Karpas-422 (cell line): ENCODE measurements at regions not wholly inside any gene's neighbourhood (a gene's known extent, or its start where the extent isn't known, plus 50 kb on each side); places are given as distances from the start of the nearest gene placed in this dataset.

ENCODE experiments used
- DNase-seq: peaks from one replicate; pipeline ENCODE4 v3.0.0-alpha.2; 2015
- H2AFZ ChIP-seq: fragments of 200-600 bp; sonication (generic); 2 replicates; pipeline ENCODE4 v1.6.1; 2014; ENCODE audit warnings: antibody characterized with exemption, low read length, mixed read lengths
- H3K27ac ChIP-seq: fragments of 200-600 bp; sonication (generic); 2 replicates; pipeline ENCODE4 v1.5.1; 2014; ENCODE audit warnings: mild to moderate bottlenecking, low read length, moderate library complexity
- H3K27me3 ChIP-seq: fragments of 200-600 bp; sonication (generic); 2 replicates; pipeline ENCODE4 v1.6.1; 2014; ENCODE audit warnings: low read length, mixed read lengths
- H3K36me3 ChIP-seq: fragments of 200-600 bp; sonication (generic); 2 replicates; pipeline ENCODE4 v1.6.1; 2014; ENCODE audit warnings: low read length, mixed read lengths; ENCODE audit not compliant: insufficient read depth
- H3K4me1 ChIP-seq: fragments of 200-600 bp; sonication (generic); 2 replicates; pipeline ENCODE4 v1.6.1; 2014; ENCODE audit warnings: mild to moderate bottlenecking, low read length, mixed read lengths
- H3K4me2 ChIP-seq: fragments of 200-600 bp; sonication (generic); 2 replicates; pipeline ENCODE4 v1.6.1; 2014; ENCODE audit warnings: low read length, low read depth, mild to moderate bottlenecking; ENCODE audit not compliant: poor library complexity, severe bottlenecking
- H3K4me3 ChIP-seq: fragments of 200-600 bp; sonication (generic); 2 replicates; pipeline ENCODE4 v1.5.1; 2014; ENCODE audit warnings: mild to moderate bottlenecking, antibody characterized with exemption, low read length, mixed read lengths
- H3K79me2 ChIP-seq: fragments of 200-600 bp; sonication (generic); 2 replicates; pipeline ENCODE4 v1.6.1; 2014; ENCODE audit warnings: mild to moderate bottlenecking, low read length, mixed read lengths
- H3K9ac ChIP-seq: fragments of 200-600 bp; sonication (generic); 2 replicates; pipeline ENCODE4 v1.6.0; 2014; ENCODE audit warnings: low read length
- H3K9me2 ChIP-seq: fragments of 200-600 bp; sonication (generic), shearing (Covaris generic); replicated peaks from 2 replicates; pipeline ENCODE4 v1.6.0; 2014; ENCODE audit warnings: mild to moderate bottlenecking, low read length, moderate library complexity; ENCODE audit not compliant: insufficient read depth
- H3K9me3 ChIP-seq: fragments of 300-700, 200-600 bp; sonication (generic); 2 replicates; pipeline ENCODE4 v1.6.1; 2014; ENCODE audit warnings: low read length, mixed read lengths
- H4K20me1 ChIP-seq: fragments of 200-600 bp; sonication (generic); 2 replicates; pipeline ENCODE4 v1.6.1; 2014; ENCODE audit warnings: mild to moderate bottlenecking, antibody characterized with exemption, low read length, low read depth; ENCODE audit not compliant: insufficient read depth

DNA sequence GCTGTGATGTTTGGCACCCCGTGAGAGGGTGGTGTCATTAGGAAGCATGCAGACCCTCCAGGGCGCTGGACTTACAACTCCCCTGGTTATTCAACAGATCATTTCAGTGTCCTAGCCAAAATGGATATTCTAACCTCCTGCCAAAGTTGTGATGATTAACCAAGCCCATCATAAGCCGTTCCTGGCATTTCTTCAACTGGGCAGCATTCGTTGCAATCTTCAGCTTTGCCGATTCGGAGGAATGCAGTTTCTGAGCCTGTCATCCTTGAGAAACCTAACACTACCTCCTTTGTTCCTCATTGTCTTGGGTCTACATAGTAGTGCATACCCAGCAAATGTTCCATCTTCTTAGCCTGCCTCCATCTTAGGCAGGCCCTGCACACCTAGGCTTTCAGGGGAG, 79.2 kb upstream of the MAP3K4 start:
- Histone ChIP-seq H3K4me1 (no peaks in the 10 kb centered on the region), H3K27ac (no peak overlapping the region), H3K9me3 (no peaks in the 10 kb centered on the region), H3K9ac (no peak overlapping the region), H3K4me3 (no peak overlapping the region), H3K27me3 (no peaks in the 10 kb centered on the region), H3K79me2 (no peaks in the 10 kb centered on the region), H3K4me2 (no peak overlapping the region), H4K20me1 (no peaks in the 10 kb centered on the region), H3K36me3 (no peaks in the 10 kb centered on the region), H3K9me2 (no peaks in the 10 kb centered on the region), H2AFZ (no peak overlapping the region)
- DNase-seq, result no peak

DNA sequence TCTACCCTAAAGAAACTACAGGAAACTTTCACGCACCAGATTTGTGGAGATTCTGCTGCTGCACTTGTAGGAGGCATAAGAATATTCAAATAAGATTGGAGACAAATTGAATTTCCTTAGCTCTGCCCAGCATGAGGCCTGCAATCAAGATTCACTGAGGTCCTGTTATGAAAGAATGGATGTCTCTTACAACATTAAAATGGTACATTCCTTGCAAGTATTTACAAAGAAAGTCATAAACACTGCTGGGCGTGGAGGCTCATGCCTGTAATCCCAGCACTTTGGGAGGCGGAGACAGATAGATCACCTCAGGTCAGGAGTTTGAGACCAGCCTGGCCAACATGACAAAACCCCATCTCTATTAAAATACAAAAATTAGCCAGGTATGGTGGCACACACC, 74.0 kb upstream of the MAP3K4 start:
- Histone ChIP-seq H3K9ac (no peak overlapping the region), H3K36me3 (no peaks in the 10 kb centered on the region), H3K27ac (no peak overlapping the region), H3K4me3 (no peak overlapping the region), H4K20me1 (no peaks in the 10 kb centered on the region), H3K9me2 (no peaks in the 10 kb centered on the region), H3K79me2 (no peaks in the 10 kb centered on the region), H3K4me2 (no peak overlapping the region), H3K9me3 (no peaks in the 10 kb centered on the region), H3K4me1 (peaks cover 21% of the 10 kb centered on the region), H3K27me3 (no peaks in the 10 kb centered on the region), H2AFZ (no peak overlapping the region)
- no peak for DNase-seq

DNA sequence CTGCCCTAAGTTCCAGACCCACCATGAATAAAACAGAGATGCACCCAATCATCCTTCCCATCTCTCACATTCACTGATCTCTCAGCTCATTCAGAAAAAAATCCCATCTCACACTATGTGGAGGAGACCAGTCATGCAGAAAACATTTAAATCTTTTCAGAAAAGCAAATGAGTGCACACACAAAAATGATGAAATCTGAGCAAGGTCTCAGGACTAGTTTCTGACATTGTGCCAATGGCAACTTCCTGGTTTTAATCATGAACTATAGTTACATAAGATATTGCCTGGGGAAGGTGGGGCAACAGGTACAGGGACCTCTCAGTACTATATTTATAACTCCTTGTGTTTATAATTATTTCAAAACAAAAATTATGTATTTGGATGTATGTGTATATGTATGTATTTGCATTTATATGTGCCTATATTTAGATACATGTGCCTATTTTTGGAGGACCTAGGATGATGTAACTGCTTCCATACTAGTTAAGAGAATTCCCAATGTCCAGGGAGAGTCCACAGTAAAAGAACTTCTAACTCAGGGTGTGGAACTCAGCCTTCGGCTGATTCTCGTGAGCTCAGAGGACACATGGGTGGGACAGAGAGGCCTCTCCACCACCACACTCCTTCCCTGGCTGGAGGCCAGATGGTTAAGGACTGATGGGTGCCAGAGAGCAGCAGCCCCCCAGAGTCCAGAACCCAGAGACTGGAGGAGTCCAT, 71.7 kb upstream of the MAP3K4 start:
- Histone ChIP-seq H3K79me2 (no peaks in the 10 kb centered on the region), H3K4me2 (peak overlapping the region; percentile 36), H3K27ac (no peak overlapping the region), H3K4me3 (no peak overlapping the region), H3K9me2 (no peaks in the 10 kb centered on the region), H3K9ac (no peak overlapping the region), H2AFZ (no peak overlapping the region), H4K20me1 (no peaks in the 10 kb centered on the region), H3K36me3 (no peaks in the 10 kb centered on the region), H3K9me3 (no peaks in the 10 kb centered on the region), H3K4me1 (peaks cover 21% of the 10 kb centered on the region), H3K27me3 (no peaks in the 10 kb centered on the region)
- DNase-seq, result peak; percentile 85

DNA sequence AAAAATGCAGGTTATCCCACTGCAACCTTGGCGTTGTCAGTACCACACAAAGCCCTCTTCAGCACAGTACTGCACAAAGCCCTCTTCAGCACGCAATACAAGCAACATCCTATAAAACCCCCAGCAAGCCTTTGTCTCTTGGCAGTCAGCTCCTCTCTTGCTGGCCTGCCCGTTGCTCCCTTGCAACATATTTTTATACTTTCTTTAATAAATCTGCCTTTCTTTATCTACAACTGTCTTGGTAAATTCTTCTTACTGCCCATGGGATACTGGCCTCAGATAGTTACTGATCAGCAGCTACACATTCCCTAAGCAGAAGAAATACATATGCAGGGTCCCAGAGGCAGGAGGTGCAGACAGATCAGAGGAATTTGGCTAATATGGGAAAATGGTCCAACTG, 70.5 kb upstream of the MAP3K4 start:
- H3K27me3 ChIP-seq, result no peaks in the 10 kb centered on the region
- no peaks in the 10 kb centered on the region for H4K20me1 ChIP-seq
- H2AFZ ChIP-seq, result no peak overlapping the region
- DNase-seq, result no peak
- peaks cover 21% of the 10 kb centered on the region for H3K4me1 ChIP-seq
- no peak overlapping the region for H3K27ac ChIP-seq
- H3K36me3 ChIP-seq, result no peaks in the 10 kb centered on the region
- no peak overlapping the region for H3K9ac ChIP-seq
- no peak overlapping the region for H3K4me3 ChIP-seq
- H3K9me3 ChIP-seq, result no peaks in the 10 kb centered on the region
- H3K79me2 ChIP-seq, result no peaks in the 10 kb centered on the region
- H3K4me2 ChIP-seq, result no peak overlapping the region
- H3K9me2 ChIP-seq, result no peaks in the 10 kb centered on the region

DNA sequence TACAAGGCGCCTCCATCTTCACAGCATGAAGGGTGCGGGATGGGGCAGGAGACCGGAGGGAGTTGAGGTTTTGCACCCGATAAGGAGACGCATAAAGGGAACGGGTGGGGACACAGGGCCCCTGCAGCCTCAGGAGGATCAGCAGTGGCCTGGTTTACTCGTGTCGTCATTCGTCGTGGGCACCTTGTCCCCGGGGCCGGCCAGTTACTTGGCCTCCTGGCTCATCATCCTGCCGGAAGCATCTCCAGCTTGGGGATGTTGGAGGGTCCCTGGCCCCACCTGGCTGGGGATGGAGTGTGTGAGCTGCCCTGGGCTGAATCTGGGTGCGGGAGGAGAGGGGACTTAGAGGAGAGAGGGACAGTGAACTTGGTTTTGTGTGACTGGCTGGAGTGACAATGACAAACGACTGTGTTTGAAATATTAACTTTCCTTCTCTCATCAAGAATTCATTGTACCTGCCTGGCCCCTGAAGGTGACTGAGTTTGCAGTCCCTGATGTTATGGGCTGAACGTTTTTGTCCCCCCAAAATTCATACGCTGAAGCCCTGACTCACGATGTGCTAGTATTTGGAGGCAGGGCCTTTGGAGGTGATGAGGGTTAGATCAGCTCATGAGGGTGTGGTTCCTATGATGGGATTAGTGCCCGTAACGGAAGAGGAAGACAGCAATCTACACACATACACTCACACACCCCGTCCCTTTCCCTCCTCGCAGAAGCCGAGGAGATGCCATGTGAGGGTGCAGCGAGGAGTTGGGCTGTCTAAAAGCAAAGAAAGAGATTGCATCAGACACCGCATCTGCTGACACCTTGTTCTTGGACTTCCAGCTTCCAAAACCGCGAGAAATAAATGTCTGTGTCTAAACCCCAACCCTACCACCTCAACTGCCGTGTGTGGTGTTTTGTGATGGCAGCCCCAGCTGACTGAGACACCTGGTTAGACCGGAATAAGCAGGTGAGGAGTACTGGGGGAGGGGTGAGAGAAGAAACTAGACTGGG, 65.0 kb upstream of the MAP3K4 start:
- Histone ChIP-seq H2AFZ (no peak overlapping the region), H3K9ac (no peak overlapping the region), H3K4me2 (no peak overlapping the region)

DNA sequence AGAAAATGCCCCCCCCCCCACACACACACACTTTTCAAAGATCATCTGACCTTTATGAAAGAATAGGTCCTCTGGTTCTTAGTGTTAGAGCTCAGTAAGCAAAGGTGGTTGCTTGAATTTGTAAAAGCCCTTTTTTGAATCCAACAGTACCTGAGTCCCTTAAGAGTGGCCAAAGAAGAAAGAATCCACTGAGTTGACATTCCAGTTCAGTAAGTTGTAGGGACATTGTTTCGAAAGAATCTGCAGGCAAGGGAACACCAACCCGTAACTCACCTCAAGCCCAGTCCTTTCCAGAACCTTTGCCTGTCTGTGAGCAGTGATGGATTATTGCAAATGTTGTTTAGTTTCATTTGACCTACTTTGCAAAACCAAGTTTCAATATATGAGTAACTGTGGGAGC, 64.2 kb upstream of the MAP3K4 start:
- DNase-seq, result no peak
- H3K4me3 ChIP-seq, result no peak overlapping the region
- H3K27ac ChIP-seq, result no peak overlapping the region
- H3K36me3 ChIP-seq, result no peaks in the 10 kb centered on the region
- H3K9me3 ChIP-seq, result no peaks in the 10 kb centered on the region
- H3K9ac ChIP-seq, result no peak overlapping the region
- no peaks in the 10 kb centered on the region for H3K9me2 ChIP-seq
- H4K20me1 ChIP-seq, result no peaks in the 10 kb centered on the region
- no peaks in the 10 kb centered on the region for H3K4me1 ChIP-seq
- H2AFZ ChIP-seq, result no peak overlapping the region
- no peak overlapping the region for H3K4me2 ChIP-seq
- H3K27me3 ChIP-seq, result no peaks in the 10 kb centered on the region
- H3K79me2 ChIP-seq, result no peaks in the 10 kb centered on the region

More for the DNA sequence above, 65.0 kb upstream of the MAP3K4 start:
- Histone ChIP-seq H3K79me2 (no peaks in the 10 kb centered on the region), H3K36me3 (no peaks in the 10 kb centered on the region), H3K4me1 (no peaks in the 10 kb centered on the region), H3K27ac (no peak overlapping the region), H3K4me3 (no peak overlapping the region), H3K9me3 (no peaks in the 10 kb centered on the region), H3K9me2 (no peaks in the 10 kb centered on the region), H4K20me1 (no peaks in the 10 kb centered on the region), H3K27me3 (no peaks in the 10 kb centered on the region)
- DNase-seq, result no peak

DNA sequence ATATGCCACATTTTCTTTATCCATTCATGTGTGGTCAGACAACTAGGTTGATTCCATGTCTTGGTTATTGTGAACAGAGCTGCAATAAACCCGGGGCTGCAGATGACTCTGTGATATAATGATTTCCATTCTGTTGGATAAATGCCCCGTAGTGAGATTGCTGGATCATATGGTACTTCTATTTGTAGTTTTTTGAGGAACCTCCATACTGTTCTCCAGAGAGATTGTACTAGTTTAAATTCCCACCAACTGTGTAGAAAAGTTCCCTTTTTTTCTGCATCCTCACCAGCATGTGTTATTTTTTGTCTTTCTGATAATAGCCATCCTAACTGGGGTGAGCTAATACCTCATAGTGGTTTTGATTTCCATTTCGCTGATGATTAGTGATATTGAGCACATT, 62.2 kb upstream of the MAP3K4 start:
- Histone ChIP-seq H3K4me3 (no peak overlapping the region), H2AFZ (no peak overlapping the region), H3K4me2 (no peak overlapping the region), H3K9ac (no peak overlapping the region), H3K27ac (no peak overlapping the region), H3K79me2 (no peaks in the 10 kb centered on the region), H3K27me3 (no peaks in the 10 kb centered on the region), H3K4me1 (peaks cover under 1% of the 10 kb centered on the region), H3K9me2 (no peaks in the 10 kb centered on the region), H4K20me1 (no peaks in the 10 kb centered on the region), H3K36me3 (no peaks in the 10 kb centered on the region), H3K9me3 (no peaks in the 10 kb centered on the region)
- DNase-seq, result no peak

DNA sequence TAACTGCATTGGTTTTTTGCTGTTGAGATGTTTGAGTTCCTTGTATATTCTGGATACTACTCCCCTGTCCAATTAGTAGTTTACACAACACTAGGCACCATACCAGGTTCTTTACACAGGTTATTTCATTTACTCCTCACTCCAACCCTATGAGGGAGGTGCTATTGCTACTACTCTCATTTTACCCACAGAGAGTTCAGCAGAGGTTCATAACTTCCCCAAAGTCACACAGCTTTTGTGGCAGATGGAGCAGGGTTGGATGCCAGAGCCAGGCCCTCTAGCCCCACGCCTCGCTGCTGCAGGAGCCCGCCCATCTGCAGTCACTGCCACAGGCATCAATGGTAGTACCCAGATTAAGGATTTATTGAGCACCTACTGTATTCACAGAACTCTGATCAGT, 61.7 kb upstream of the MAP3K4 start:
- Histone ChIP-seq H3K4me3 (no peak overlapping the region), H3K9ac (no peak overlapping the region), H3K4me1 (peaks cover 4% of the 10 kb centered on the region), H3K27ac (no peak overlapping the region), H4K20me1 (no peaks in the 10 kb centered on the region), H3K9me3 (no peaks in the 10 kb centered on the region), H2AFZ (no peak overlapping the region), H3K36me3 (no peaks in the 10 kb centered on the region), H3K9me2 (no peaks in the 10 kb centered on the region), H3K79me2 (no peaks in the 10 kb centered on the region), H3K27me3 (no peaks in the 10 kb centered on the region), H3K4me2 (no peak overlapping the region)
- no peak for DNase-seq
